ENCODE measurements at regions not wholly inside any gene's neighbourhood (a gene's known extent, or its start where the extent isn't known, plus 50 kb on each side); places are given as distances from the start of the nearest gene placed in this dataset.

DNA sequence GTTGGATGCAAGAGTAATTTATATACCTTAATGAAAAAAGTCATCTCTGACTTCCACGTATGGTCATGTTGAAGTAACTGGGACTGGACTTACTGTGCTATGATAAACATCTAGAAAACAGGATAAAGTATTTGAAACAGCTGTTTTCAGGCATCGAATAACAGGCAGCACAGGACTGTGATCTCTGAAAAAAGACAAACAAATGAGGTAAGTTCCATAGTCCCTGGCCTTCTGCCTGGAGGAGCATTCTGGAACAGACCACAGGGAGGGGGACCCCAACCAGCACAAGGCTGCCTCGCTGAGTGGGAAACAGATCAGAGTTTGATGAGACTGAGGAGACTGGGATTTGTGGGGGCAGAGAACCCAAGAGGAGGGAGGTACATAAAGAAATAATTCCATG is 89.1 kb upstream of the HABP2 start:
- WGBS (ENCODE audit: insufficient coverage, low coverage, low lambda C conversion rate, missing lambda C conversion rate), result 28% methylated on average over 3 of the region's 3 CpGs
- no peaks in the 10 kb centered on the region for H3K36me3 ChIP-seq
- TF ChIP-seq, protein P1, sequence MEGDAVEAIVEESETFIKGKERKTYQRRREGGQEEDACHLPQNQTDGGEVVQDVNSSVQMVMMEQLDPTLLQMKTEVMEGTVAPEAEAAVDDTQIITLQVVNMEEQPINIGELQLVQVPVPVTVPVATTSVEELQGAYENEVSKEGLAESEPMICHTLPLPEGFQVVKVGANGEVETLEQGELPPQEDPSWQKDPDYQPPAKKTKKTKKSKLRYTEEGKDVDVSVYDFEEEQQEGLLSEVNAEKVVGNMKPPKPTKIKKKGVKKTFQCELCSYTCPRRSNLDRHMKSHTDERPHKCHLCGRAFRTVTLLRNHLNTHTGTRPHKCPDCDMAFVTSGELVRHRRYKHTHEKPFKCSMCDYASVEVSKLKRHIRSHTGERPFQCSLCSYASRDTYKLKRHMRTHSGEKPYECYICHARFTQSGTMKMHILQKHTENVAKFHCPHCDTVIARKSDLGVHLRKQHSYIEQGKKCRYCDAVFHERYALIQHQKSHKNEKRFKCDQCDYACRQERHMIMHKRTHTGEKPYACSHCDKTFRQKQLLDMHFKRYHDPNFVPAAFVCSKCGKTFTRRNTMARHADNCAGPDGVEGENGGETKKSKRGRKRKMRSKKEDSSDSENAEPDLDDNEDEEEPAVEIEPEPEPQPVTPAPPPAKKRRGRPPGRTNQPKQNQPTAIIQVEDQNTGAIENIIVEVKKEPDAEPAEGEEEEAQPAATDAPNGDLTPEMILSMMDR (IDR thresholded peaks at IDR 0.05), result peak in 1 of 4 donors; percentile 6
- no peak for TF ChIP-seq POLR2A (IDR thresholded peaks at IDR 0.05)
- DNase-seq, result peak in 2 of 3 donors; percentile 46 to 61
- peaks cover 0 to 5% (median 0%) of the 10 kb centered on the region in 4 donors for H3K4me1 ChIP-seq
- peak overlapping the region; percentile 44 to 64 (median 56) for H3K27ac ChIP-seq
- ATAC-seq, result peak; percentile 74 to 95 (median 94)
- intact Hi-C loops (cut with DNase I), result no loop called here
- no peaks in the 10 kb centered on the region for H3K27me3 ChIP-seq
- H3K9me3 ChIP-seq, result no peaks in the 10 kb centered on the region
- peak overlapping the region in 1 of 3 donors; percentile 23 for H3K4me3 ChIP-seq

DNA sequence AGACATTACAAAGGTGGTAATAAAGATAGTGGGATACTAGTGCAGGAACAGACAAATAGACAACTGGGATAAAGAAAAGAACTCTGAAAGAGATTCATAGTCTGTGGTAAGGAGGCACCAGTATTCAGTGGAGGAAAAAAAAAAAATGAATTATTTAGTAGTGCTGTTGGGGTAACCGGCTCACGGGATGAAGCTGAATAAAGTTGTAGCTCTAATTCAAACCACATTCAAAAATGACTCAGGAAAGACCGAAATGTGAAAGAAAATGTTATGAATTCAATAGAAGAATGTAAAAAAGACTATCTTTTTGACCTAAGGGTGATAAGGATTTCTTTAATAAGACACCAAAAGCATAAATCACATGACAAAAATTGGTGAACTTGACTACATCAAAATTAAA is 83.1 kb upstream of the HABP2 start:
- no peaks in the 10 kb centered on the region for H3K36me3 ChIP-seq
- TF ChIP-seq POLR2A (IDR thresholded peaks at IDR 0.05), result no peak
- TF ChIP-seq, protein P1 (IDR thresholded peaks at IDR 0.05), result no peak
- H3K4me1 ChIP-seq, result no peaks in the 10 kb centered on the region
- intact Hi-C loops (cut with DNase I), result no loop called here
- ATAC-seq (no peak), DNase-seq (no peak)
- H3K4me3 ChIP-seq, result no peak overlapping the region
- WGBS (ENCODE audit: insufficient coverage, low coverage, low lambda C conversion rate, missing lambda C conversion rate), result 93% methylated on average over 3 of the region's 3 CpGs
- no peak overlapping the region for H3K27ac ChIP-seq
- H3K27me3 ChIP-seq, result no peaks in the 10 kb centered on the region
- H3K9me3 ChIP-seq, result no peaks in the 10 kb centered on the region

DNA sequence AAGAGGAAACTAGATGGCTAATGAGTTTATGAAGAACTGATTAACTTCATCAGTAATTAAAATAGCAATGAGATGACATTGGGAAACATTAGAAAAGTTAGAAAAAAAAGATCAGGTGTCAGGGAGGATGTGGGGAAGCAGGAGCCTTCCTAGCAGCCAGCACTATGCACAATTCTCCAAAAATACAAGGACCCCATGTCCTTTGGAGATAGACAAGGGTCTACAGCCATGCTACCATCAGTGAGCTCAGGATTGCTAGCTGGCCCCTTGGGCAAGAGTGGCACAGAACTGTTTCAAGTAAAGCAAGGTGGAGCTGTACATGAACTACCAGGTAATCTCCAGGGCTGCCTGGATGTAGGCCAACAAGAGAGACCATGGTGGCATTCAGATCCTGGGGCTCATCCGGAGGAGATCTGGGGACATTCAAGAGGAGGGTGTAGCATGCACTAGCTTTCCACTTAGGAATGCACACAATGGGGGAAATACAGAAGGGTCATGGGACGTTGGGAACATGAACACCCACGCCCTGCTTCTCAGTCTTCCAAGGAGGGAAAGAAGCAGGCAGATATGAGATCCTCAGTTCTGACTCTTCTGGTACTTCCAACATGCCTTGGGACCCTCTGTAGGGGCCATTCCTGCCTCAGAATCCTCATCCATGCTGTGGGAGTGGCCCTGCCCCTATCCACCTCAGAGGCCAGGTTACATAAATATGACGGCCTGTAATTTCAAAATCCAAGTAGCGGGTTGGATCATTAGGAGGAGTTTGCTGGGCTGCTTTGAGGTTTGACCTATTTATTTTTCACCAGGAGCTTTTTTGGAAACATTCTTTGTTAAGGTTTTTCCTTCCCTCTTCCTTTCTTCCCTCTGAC is 82.2 kb upstream of the HABP2 start:
- no peaks in the 10 kb centered on the region for H3K9me3 ChIP-seq
- WGBS (ENCODE audit: insufficient coverage, low coverage, low lambda C conversion rate, missing lambda C conversion rate), result 75% methylated on average over 3 of the region's 5 CpGs
- no peak overlapping the region for H3K27ac ChIP-seq
- no peaks in the 10 kb centered on the region for H3K4me1 ChIP-seq
- DNase-seq (no peak), ATAC-seq (no peak)
- H3K36me3 ChIP-seq, result no peaks in the 10 kb centered on the region
- no peak for TF ChIP-seq POLR2A (IDR thresholded peaks at IDR 0.05)
- TF ChIP-seq, protein P1 (IDR thresholded peaks at IDR 0.05), result no peak
- no peaks in the 10 kb centered on the region for H3K27me3 ChIP-seq
- no peak overlapping the region for H3K4me3 ChIP-seq
- intact Hi-C loops (cut with DNase I), result no loop called here

DNA sequence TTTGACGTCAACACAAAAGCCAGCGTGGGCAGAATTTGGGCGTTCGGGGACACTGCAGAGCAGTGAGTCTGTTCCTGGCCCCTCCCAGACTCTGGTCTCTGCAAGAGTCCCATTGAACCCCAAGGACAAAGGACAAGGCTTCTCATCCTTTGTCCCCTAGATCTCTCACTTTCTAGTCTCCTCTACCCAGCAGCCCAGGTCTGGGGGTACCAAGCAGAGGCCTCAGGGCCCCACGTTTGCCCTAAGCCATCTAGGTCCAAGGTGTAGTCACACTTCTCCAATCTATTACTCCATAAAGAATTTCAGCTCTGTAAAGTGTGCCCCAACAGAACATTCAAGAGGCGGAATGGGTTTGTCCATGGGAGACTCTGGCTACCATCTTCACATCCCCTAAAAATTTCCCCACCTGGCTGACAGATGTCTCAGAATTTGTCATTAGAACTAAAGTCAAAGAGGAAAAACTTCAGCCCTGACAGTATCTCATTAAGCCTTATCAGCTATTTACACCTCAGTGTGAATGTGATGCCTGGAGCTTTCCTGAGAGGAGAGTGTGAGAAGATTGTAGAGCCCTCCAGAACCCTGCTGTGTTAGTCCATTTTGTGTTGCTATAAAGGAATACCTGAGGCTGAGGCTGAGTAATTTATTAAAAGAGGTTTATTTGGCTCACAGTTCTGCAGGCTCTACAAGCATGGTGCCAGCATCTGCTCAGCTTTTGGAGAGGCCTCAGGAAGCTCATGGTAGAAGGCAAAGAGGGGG is 81.4 kb upstream of the HABP2 start:
- Histone ChIP-seq H3K27me3 (no peaks in the 10 kb centered on the region), H3K27ac (no peak overlapping the region), H3K4me3 (no peak overlapping the region), H3K4me1 (no peaks in the 10 kb centered on the region), H3K9me3 (no peaks in the 10 kb centered on the region), H3K36me3 (no peaks in the 10 kb centered on the region)
- intact Hi-C loops (cut with DNase I), result no loop called here
- DNase-seq, result no peak
- no peak for TF ChIP-seq POLR2A (IDR thresholded peaks at IDR 0.05)
- TF ChIP-seq, protein P1 (IDR thresholded peaks at IDR 0.05), result no peak
- no peak for ATAC-seq
- 82% methylated on average over 6 of the region's 6 CpGs for WGBS (ENCODE audit: insufficient coverage, low coverage, low lambda C conversion rate, missing lambda C conversion rate)

Data from right lobe of liver (tissue), 6 donors.